K562 (cell line): ENCODE measurements at regions not wholly inside any gene's neighbourhood (a gene's known extent, or its start where the extent isn't known, plus 50 kb on each side); places are given as distances from the start of the nearest gene placed in this dataset.

ENCODE experiments used
- ATAC-seq: fragments of 200-7000 bp; cut with Tn5 transposase; 3 replicates; pipeline ENCODE4 v1.9.1; 2020; ENCODE audit warnings: moderate library complexity
- BruUV-seq: library from RNA; stranded (reverse); fragments of 400-500 nt; replicated peaks from 2 replicates; lab custom pipeline; 2021; lab: Mats Ljungman, UMichigan
- CTCF ChIA-PET: fragments of 300-600 bp; formaldehyde crosslinking; extraction: SDS; loops from one replicate; lab custom pipeline; 2021; ENCODE audit warnings: low intra/inter-chr PET ratio; lab: Yijun Ruan, JAX
- POLR2A ChIA-PET: fragments of 300-600, 350-650 bp; sonication (Branson Sonifier 250); formaldehyde crosslinking; extraction: SDS; loops from one replicate; lab custom pipeline; 2021; ENCODE audit warnings: antibody characterized with exemption, inconsistent platforms; lab: Yijun Ruan, JAX
- DNase-seq, 4 experiments: peaks; one replicate each; pipeline versions ENCODE4 v3.0.0 to v3.0.0-alpha.2; 2011 to 2018; ENCODE audit warnings: low spot score in 3 of 4, mixed read lengths in 3 of 4; ENCODE audit errors: extremely low read depth in 1 of 4
- FAIRE-seq: peaks from 2 replicates; lab custom pipeline; 2011; peaks lifted over from hg19 to GRCh38; lab: Jason Lieb, UNC
- H2AFZ ChIP-seq: 2 replicates; pipeline ENCODE4 v1.6.0; 2011; ENCODE audit warnings: low read depth, low read length, control low read depth, inconsistent platforms
- H3K27ac ChIP-seq: fragments of 200-600 bp; 3 replicates; pipeline ENCODE4 v1.8.0; 2011; ENCODE audit warnings: low read depth, mild to moderate bottlenecking, control low read depth, inconsistent platforms, low read length, moderate library complexity, mixed read lengths; ENCODE audit errors: extremely low read depth
- H3K27me3 ChIP-seq, 2 experiments: fragments of 300-600 bp in 1 of 2; 2 replicates in 1 of 2; 3 replicates in 1 of 2; pipeline versions ENCODE4 v1.6.0 to v1.8.0; 2011; ENCODE audit warnings: inconsistent platforms in 2 of 2, low read length in 2 of 2, mild to moderate bottlenecking in 1 of 2, mixed read lengths in 1 of 2, moderate library complexity in 1 of 2; ENCODE audit not compliant: control insufficient read depth in 2 of 2, insufficient read depth in 2 of 2
- H3K36me3 ChIP-seq: fragments of 300-600 bp; 3 replicates; pipeline ENCODE4 v1.8.0; 2011; ENCODE audit warnings: mild to moderate bottlenecking, low read length, inconsistent platforms; ENCODE audit not compliant: control insufficient read depth, insufficient read depth
- H3K4me1 ChIP-seq, 2 experiments: fragments of 200-600 bp in 1 of 2; replicated peaks in 1 of 2; 2 replicates in 1 of 2; 3 replicates in 1 of 2; pipeline versions ENCODE4 v1.5.1 to v1.8.0; 2011; ENCODE audit warnings: inconsistent platforms in 2 of 2, low read length in 2 of 2, mild to moderate bottlenecking in 1 of 2, mixed read lengths in 1 of 2, moderate library complexity in 1 of 2; ENCODE audit not compliant: control insufficient read depth in 2 of 2, insufficient read depth in 2 of 2
- H3K4me2 ChIP-seq: 2 replicates; pipeline ENCODE4 v1.6.1; 2011; ENCODE audit warnings: low read length, control low read depth, inconsistent platforms, mixed read lengths; ENCODE audit not compliant: insufficient read depth
- H3K4me3 ChIP-seq: fragments of 200-600 bp; sonication (generic), shearing (Covaris generic); 2 replicates; pipeline ENCODE4 v1.5.1; 2016; ENCODE audit warnings: control low read depth, inconsistent platforms
- H3K79me2 ChIP-seq: fragments of 200-600 bp; 3 replicates; pipeline ENCODE4 v1.8.0; 2011; ENCODE audit warnings: low read length, inconsistent platforms; ENCODE audit not compliant: control insufficient read depth, insufficient read depth
- H3K9ac ChIP-seq, 2 experiments: 2 replicates each; pipeline versions ENCODE4 v1.6.0 to v1.6.1; 2011; ENCODE audit warnings: low read depth in 2 of 2, low read length in 2 of 2, control low read depth in 1 of 2, inconsistent platforms in 1 of 2, mild to moderate bottlenecking in 1 of 2, mixed read lengths in 1 of 2; ENCODE audit not compliant: insufficient read depth in 1 of 2
- H3K9me1 ChIP-seq: one replicate; pipeline ENCODE4 v1.6.0; 2011; ENCODE audit warnings: inconsistent platforms, mild to moderate bottlenecking, low read length, moderate library complexity; ENCODE audit not compliant: control insufficient read depth, insufficient read depth
- H3K9me3 ChIP-seq: replicated peaks from 2 replicates; pipeline ENCODE4 v1.5.1; 2011; ENCODE audit warnings: low read depth, low read length, inconsistent platforms; ENCODE audit not compliant: control insufficient read depth, insufficient read depth
- H4K20me1 ChIP-seq: replicated peaks from 2 replicates; pipeline ENCODE4 v1.6.1; 2011; ENCODE audit warnings: low read length, inconsistent platforms, mixed read lengths; ENCODE audit not compliant: control insufficient read depth, insufficient read depth
- ARID3A ChIP-seq: IDR thresholded peaks from 2 replicates; pipeline ENCODE4 v1.6.1; 2012; ENCODE audit warnings: low read depth, low read length, improper control_type of control experiment, borderline replicate concordance
- BRF2 ChIP-seq: IDR thresholded peaks from 3 replicates; pipeline ENCODE4 v1.6.1; 2011; ENCODE audit warnings: borderline replicate concordance, mild to moderate bottlenecking; ENCODE audit not compliant: insufficient read length, insufficient read depth
- CBX2 ChIP-seq: fragments of 200-600 bp; sonication (generic); IDR thresholded peaks from one replicate; pipeline ENCODE4 v1.6.1; 2012; ENCODE audit warnings: mild to moderate bottlenecking, low read length, inconsistent platforms; ENCODE audit not compliant: insufficient read depth, poor library complexity, severe bottlenecking
- CBX8 ChIP-seq: fragments of 200-600 bp; sonication (generic); IDR thresholded peaks from 2 replicates; pipeline ENCODE4 v1.6.1; 2012; ENCODE audit warnings: borderline replicate concordance, mixed run types, low read depth, mild to moderate bottlenecking, moderate library complexity, mixed read lengths, low read length, control low read depth, inconsistent platforms; ENCODE audit not compliant: poor library complexity, severe bottlenecking; ENCODE audit errors: extremely low read depth
- CHD4 ChIP-seq: fragments of 200-600 bp; sonication (generic); IDR thresholded peaks from 3 replicates; pipeline ENCODE4 v1.6.1; 2012; ENCODE audit warnings: low read depth, mild to moderate bottlenecking, mixed read lengths, low read length, inconsistent platforms; ENCODE audit not compliant: insufficient read depth, insufficient replicate concordance, poor library complexity, severe bottlenecking
- CREB1 ChIP-seq, 2 experiments: sonication (generic) in 1 of 2; formaldehyde crosslinking in 1 of 2; IDR thresholded peaks; 2 replicates each; pipeline versions ENCODE4 v1.6.1 to v1.8.0; 2012 to 2022; ENCODE audit warnings: inconsistent platforms in 1 of 2, mild to moderate bottlenecking in 1 of 2, missing genetic modification reagents in 1 of 2, moderate library complexity in 1 of 2
- EHMT2 ChIP-seq: fragments of 450-650 bp; IDR thresholded peaks from 2 replicates; pipeline ENCODE4 v1.6.1; 2018; ENCODE audit warnings: antibody characterized with exemption
- NCOA2 ChIP-seq, 2 experiments: fragments of 450-650 bp; IDR thresholded peaks; 2 replicates each; pipeline ENCODE4 v1.6.1; 2018; ENCODE audit warnings: mild to moderate bottlenecking in 2 of 2, moderate library complexity in 1 of 2; ENCODE audit not compliant: partially characterized antibody in 2 of 2
- PBX2 ChIP-seq, 2 experiments: IDR thresholded peaks in 1 of 2; conservative IDR thresholded peaks in 1 of 2; 2 replicates each; pipeline ENCODE4 v1.6.1; 2016; ENCODE audit warnings: low read depth in 2 of 2, mild to moderate bottlenecking in 1 of 2, missing compliant biosample characterization in 1 of 2, missing genetic modification characterization in 1 of 2, moderate library complexity in 1 of 2
- SRSF9 ChIP-seq: fragments of 200-400 bp; formaldehyde crosslinking; IDR thresholded peaks from 2 replicates; pipeline ENCODE4 v1.6.1; 2017; ENCODE audit warnings: low read depth, low read length, borderline replicate concordance
- STAT5A ChIP-seq: IDR thresholded peaks from 2 replicates; pipeline ENCODE4 v1.6.1; 2012; ENCODE audit warnings: low read length, inconsistent platforms, borderline replicate concordance
- TCF7 ChIP-seq: sonication (generic); IDR thresholded peaks from 2 replicates; pipeline ENCODE4 v1.6.1; 2016; ENCODE audit warnings: antibody characterized with exemption, borderline replicate concordance
- YBX1 ChIP-seq: fragments of 450-650 bp; IDR thresholded peaks from 2 replicates; pipeline ENCODE4 v1.7.1; 2016; ENCODE audit warnings: mild to moderate bottlenecking
- ZNF444 ChIP-seq: fragments of 250-450 bp; sonication (Bioruptor Pico); IDR thresholded peaks from 2 replicates; pipeline ENCODE4 v1.4.0; 2020; ENCODE audit warnings: mild to moderate bottlenecking, moderate library complexity
- ZNF507 ChIP-seq: conservative IDR thresholded peaks from 2 replicates; pipeline ENCODE4 v1.6.1; 2017; ENCODE audit warnings: missing genetic modification characterization, missing compliant biosample characterization
- ZNF551 ChIP-seq: fragments of 250-450 bp; sonication (Bioruptor Pico); IDR thresholded peaks from 2 replicates; pipeline ENCODE4 v1.5.0; 2021; ENCODE audit warnings: mild to moderate bottlenecking, moderate library complexity
- in situ Hi-C: fragments of 300-500 bp; cut with MboI; formaldehyde crosslinking; loops from 4 replicates; pipeline ENCODE4 v1.15.0; 2018; ENCODE audit warnings: inconsistent platforms, mixed read lengths
- intact Hi-C: fragments of 100-400 bp; cut with micrococcal nuclease; formaldehyde crosslinking; loops from 2 replicates; pipeline ENCODE4 v1.14.2; 2022

- no peaks in the 10 kb centered on the region for H3K9me3 ChIP-seq
- ChIA-PET CTCF (no interaction called here), POLR2A (no interaction called here)
- intact Hi-C loops (no loop called here), in situ Hi-C loops (no loop called here)
- H3K9ac ChIP-seq = no peak overlapping the region
- DNase-seq (no peak), FAIRE-seq (no peak), ATAC-seq (no peak)
- no peaks in the 10 kb centered on the region for H3K36me3 ChIP-seq
- no peak overlapping the region for H2AFZ ChIP-seq
- no peaks in the 10 kb centered on the region for H3K79me2 ChIP-seq
- H4K20me1 ChIP-seq = no peaks in the 10 kb centered on the region
- no TSS peak for BruUV-seq
- no peaks in the 10 kb centered on the region for H3K9me1 ChIP-seq
- no peak overlapping the region for H3K4me2 ChIP-seq
- H3K27me3 ChIP-seq = no peaks in the 10 kb centered on the region
- no peak overlapping the region for H3K27ac ChIP-seq
- no peak overlapping the region for H3K4me3 ChIP-seq
- no peaks in the 10 kb centered on the region for H3K4me1 ChIP-seq
- no peak for TF ChIP-seq ZNF507 (tag)
- no peak for TF ChIP-seq ARID3A
- TF ChIP-seq CBX2 = no peak
- no peak for TF ChIP-seq CHD4
- TF ChIP-seq ZNF551 (CRISPR knock-in tag) = no peak
- no peak for TF ChIP-seq CBX8
- TF ChIP-seq PBX2 (CRISPR knock-in tag; IDR thresholded peaks at IDR 0.05; ENCODE audit: low read depth) = no peak
- no peak for TF ChIP-seq PBX2 (tag; conservative IDR thresholded peaks at IDR 0.05; ENCODE audit: low read depth)
- TF ChIP-seq STAT5A = no peak
- TF ChIP-seq TCF7 = no peak
- no peak for TF ChIP-seq YBX1
- no peak for TF ChIP-seq NCOA2 (IDR thresholded peaks at IDR 0.05; ENCODE audit: partially characterized antibody in 2 of 2)
- no peak for TF ChIP-seq CREB1 (IDR thresholded peaks at IDR 0.05)
- TF ChIP-seq CREB1 (CRISPR knock-in tag; IDR thresholded peaks at IDR 0.05) = no peak
- TF ChIP-seq BRF2 = no peak
- TF ChIP-seq EHMT2 = no peak
- TF ChIP-seq ZNF444 (CRISPR knock-in tag) = no peak
- TF ChIP-seq SRSF9 = no peak
Measured at GRCh38 chr1:224816062-224816461, 113.4 kb upstream of the DNAH14 start.
